ENCODE measurements at regions not wholly inside any gene's neighbourhood (a gene's known extent, or its start where the extent isn't known, plus 50 kb on each side); places are given as distances from the start of the nearest gene placed in this dataset.
A peak's percentile ranks its signal among the peaks of the same experiment; 100 is the strongest.

DNA sequence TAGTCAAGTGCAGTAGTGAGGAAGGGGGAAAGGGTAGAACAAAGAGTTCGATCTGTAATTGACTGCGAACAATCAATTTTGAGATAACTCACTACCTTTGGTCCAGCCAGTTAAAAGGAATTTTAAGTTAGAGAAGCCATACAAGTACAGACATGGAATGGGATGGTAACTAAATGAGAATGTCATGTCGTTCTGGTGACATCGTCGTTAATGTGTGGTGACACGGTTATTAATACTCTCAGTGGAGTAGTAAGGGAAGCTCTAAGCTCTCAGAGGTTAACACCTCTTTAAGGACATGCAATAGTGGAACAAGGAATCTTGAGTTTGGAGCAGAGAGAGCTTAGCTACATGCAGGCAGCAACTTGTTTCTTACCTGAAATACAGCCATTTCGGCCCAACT, 154.9 kb upstream of the KLF12 start:
- no peaks in the 10 kb centered on the region for H3K9me3 ChIP-seq
- no peaks in the 10 kb centered on the region for H3K27me3 ChIP-seq
- peaks cover 0 to 3% of the 10 kb centered on the region in 2 donors for H3K4me1 ChIP-seq
- DNase-seq (ENCODE audit: low spot score in 2 of 2), result no peak
- H3K27ac ChIP-seq, result no peak overlapping the region
- no peak for TF ChIP-seq POLR2A (IDR thresholded peaks at IDR 0.05)
- TF ChIP-seq, protein P1, sequence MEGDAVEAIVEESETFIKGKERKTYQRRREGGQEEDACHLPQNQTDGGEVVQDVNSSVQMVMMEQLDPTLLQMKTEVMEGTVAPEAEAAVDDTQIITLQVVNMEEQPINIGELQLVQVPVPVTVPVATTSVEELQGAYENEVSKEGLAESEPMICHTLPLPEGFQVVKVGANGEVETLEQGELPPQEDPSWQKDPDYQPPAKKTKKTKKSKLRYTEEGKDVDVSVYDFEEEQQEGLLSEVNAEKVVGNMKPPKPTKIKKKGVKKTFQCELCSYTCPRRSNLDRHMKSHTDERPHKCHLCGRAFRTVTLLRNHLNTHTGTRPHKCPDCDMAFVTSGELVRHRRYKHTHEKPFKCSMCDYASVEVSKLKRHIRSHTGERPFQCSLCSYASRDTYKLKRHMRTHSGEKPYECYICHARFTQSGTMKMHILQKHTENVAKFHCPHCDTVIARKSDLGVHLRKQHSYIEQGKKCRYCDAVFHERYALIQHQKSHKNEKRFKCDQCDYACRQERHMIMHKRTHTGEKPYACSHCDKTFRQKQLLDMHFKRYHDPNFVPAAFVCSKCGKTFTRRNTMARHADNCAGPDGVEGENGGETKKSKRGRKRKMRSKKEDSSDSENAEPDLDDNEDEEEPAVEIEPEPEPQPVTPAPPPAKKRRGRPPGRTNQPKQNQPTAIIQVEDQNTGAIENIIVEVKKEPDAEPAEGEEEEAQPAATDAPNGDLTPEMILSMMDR (IDR thresholded peaks at IDR 0.05), result no peak
- TF ChIP-seq POLR2AphosphoS5 (IDR thresholded peaks at IDR 0.05), result no peak
- intact Hi-C loops (cut with DNase I; ENCODE audit: low total_unique reads), result no loop called here
- H3K36me3 ChIP-seq, result no peaks in the 10 kb centered on the region
- no peak overlapping the region for H3K4me3 ChIP-seq

DNA sequence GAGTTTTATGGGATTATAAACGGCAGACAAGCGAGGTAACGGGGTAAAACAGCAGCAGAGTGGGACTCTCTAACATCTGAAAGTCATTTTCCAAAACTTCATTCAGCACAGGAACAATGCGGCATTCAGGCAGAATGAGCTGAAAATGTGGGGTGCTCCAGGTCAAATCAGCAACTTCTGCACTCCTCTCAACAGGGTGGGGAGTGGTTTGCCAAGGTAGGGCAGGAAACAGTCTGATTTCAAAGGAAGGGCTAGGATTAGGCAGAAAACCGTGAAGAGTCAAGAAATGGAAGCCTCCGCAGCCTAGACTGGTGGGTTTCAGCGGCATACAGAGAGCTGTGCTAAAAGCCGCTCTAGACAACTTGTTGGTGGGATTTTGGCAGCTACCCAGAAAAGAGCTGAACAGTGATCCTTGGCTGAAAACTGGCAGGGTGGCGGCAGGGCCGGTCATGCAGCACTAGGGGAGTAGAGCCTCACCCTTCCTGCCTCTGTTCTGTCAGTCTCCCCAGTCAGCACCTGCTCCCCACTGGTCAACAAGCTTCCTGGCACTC, 154.2 kb upstream of the KLF12 start:
- Histone ChIP-seq H3K27me3 (no peaks in the 10 kb centered on the region), H3K4me1 (peaks cover 0 to 3% of the 10 kb centered on the region in 2 donors), H3K9me3 (no peaks in the 10 kb centered on the region), H3K36me3 (no peaks in the 10 kb centered on the region), H3K4me3 (peak overlapping the region; percentile 16 to 44 (median 20)), H3K27ac (peak overlapping the region; percentile 48 to 54)
- TF ChIP-seq POLR2A (IDR thresholded peaks at IDR 0.05), result no peak
- TF ChIP-seq, protein P1 (IDR thresholded peaks at IDR 0.05), result no peak
- no peak for TF ChIP-seq POLR2AphosphoS5 (IDR thresholded peaks at IDR 0.05)
- DNase-seq (ENCODE audit: low spot score in 2 of 2), result no peak
- intact Hi-C loops (cut with DNase I; ENCODE audit: low total_unique reads), result no loop called here

- peak in 1 of 2 donors; percentile 63 for DNase-seq (ENCODE audit: low spot score in 2 of 2)
- peak overlapping the region; percentile 48 to 54 for H3K27ac ChIP-seq
- no peaks in the 10 kb centered on the region for H3K36me3 ChIP-seq
- intact Hi-C loops (cut with DNase I; ENCODE audit: low total_unique reads), result no loop called here
- H3K4me1 ChIP-seq, result peaks cover 0 to 3% of the 10 kb centered on the region in 2 donors
- H3K27me3 ChIP-seq, result no peaks in the 10 kb centered on the region
- no peaks in the 10 kb centered on the region for H3K9me3 ChIP-seq
- peak overlapping the region; percentile 16 to 44 (median 20) for H3K4me3 ChIP-seq
- TF ChIP-seq POLR2A (IDR thresholded peaks at IDR 0.05), result no peak
- TF ChIP-seq POLR2AphosphoS5 (IDR thresholded peaks at IDR 0.05), result no peak
- TF ChIP-seq, protein P1 (IDR thresholded peaks at IDR 0.05), result no peak
Measured at GRCh38 chr13:74287724-74288169, 153.5 kb upstream of the KLF12 start.

- DNase-seq (ENCODE audit: low spot score in 2 of 2), result no peak
- Histone ChIP-seq H3K27ac (no peak overlapping the region), H3K27me3 (no peaks in the 10 kb centered on the region), H3K36me3 (no peaks in the 10 kb centered on the region), H3K4me1 (no peaks in the 10 kb centered on the region), H3K9me3 (no peaks in the 10 kb centered on the region), H3K4me3 (no peak overlapping the region)
- TF ChIP-seq POLR2AphosphoS5 (IDR thresholded peaks at IDR 0.05), result no peak
- no peak for TF ChIP-seq POLR2A (IDR thresholded peaks at IDR 0.05)
- TF ChIP-seq, protein P1 (IDR thresholded peaks at IDR 0.05), result no peak
- intact Hi-C loops (cut with DNase I; ENCODE audit: low total_unique reads), result no loop called here
Measured at GRCh38 chr13:74280795-74281490, 146.7 kb upstream of the KLF12 start.

GRCh38 chr13:74280093-74280794, 146.0 kb upstream of the KLF12 start:
- Histone ChIP-seq H3K27ac (no peak overlapping the region), H3K4me3 (no peak overlapping the region), H3K27me3 (no peaks in the 10 kb centered on the region), H3K36me3 (no peaks in the 10 kb centered on the region), H3K9me3 (no peaks in the 10 kb centered on the region), H3K4me1 (no peaks in the 10 kb centered on the region)
- intact Hi-C loops (cut with DNase I; ENCODE audit: low total_unique reads), result no loop called here
- no peak for DNase-seq (ENCODE audit: low spot score in 2 of 2)
- no peak for TF ChIP-seq POLR2A (IDR thresholded peaks at IDR 0.05)
- TF ChIP-seq, protein P1 (IDR thresholded peaks at IDR 0.05), result no peak
- TF ChIP-seq POLR2AphosphoS5 (IDR thresholded peaks at IDR 0.05), result no peak

All from breast epithelium (tissue), 4 donors.